GM21576 (cell line): ENCODE measurements at regions not wholly inside any gene's neighbourhood (a gene's known extent, or its start where the extent isn't known, plus 50 kb on each side); places are given as distances from the start of the nearest gene placed in this dataset.

Source experiments
- ATAC-seq: cut with Tn5 transposase; IDR thresholded peaks from one replicate; pipeline ENCODE4 v1.9.1; 2021; ENCODE audit warnings: mild to moderate bottlenecking, moderate library complexity; ENCODE audit not compliant: unreplicated experiment

- ATAC-seq = no peak
These were observed 266.8 kb downstream of the NEDD1 start for GRCh38 chr12:97173688-97174410.

- no peak for ATAC-seq
These were observed 270.4 kb downstream of the NEDD1 start for GRCh38 chr12:97177481-97177880.

GRCh38 chr12:97181571-97182265 lies 274.7 kb downstream of the NEDD1 start:
- ATAC-seq = no peak

- ATAC-seq = no peak
These were observed 275.7 kb downstream of the NEDD1 start for GRCh38 chr12:97182769-97183168.

- no peak for ATAC-seq
These were observed 277.2 kb downstream of the NEDD1 start for GRCh38 chr12:97184127-97184773.

- no peak for ATAC-seq
These were observed 277.0 kb upstream of the RMST start for GRCh38 chr12:97185567-97185966.

- ATAC-seq = no peak
These were observed 268.1 kb upstream of the RMST start for GRCh38 chr12:97194546-97194945.

GRCh38 chr12:97200181-97200580 lies 262.4 kb upstream of the RMST start:
- no peak for ATAC-seq

- no peak for ATAC-seq
These were observed 259.2 kb upstream of the RMST start for GRCh38 chr12:97203408-97203807.

- ATAC-seq = no peak
These were observed 252.6 kb upstream of the RMST start for GRCh38 chr12:97209997-97210396.

- ATAC-seq = no peak
These were observed 251.1 kb upstream of the RMST start for GRCh38 chr12:97211416-97211930.

GRCh38 chr12:97216848-97217247 lies 245.8 kb upstream of the RMST start:
- no peak for ATAC-seq

GRCh38 chr12:97222391-97222790 lies 240.2 kb upstream of the RMST start:
- ATAC-seq = no peak

- no peak for ATAC-seq
These were observed 239.2 kb upstream of the RMST start for GRCh38 chr12:97223419-97223818.

- no peak for ATAC-seq
These were observed 233.6 kb upstream of the RMST start for GRCh38 chr12:97229004-97229403.

- no peak for ATAC-seq
These were observed 227.5 kb upstream of the RMST start for GRCh38 chr12:97235102-97235501.

GRCh38 chr12:97246368-97246767 lies 216.2 kb upstream of the RMST start:
- no peak for ATAC-seq

- ATAC-seq = no peak
These were observed 212.1 kb upstream of the RMST start for GRCh38 chr12:97250483-97250882.

GRCh38 chr12:97257726-97258125 lies 204.9 kb upstream of the RMST start:
- no peak for ATAC-seq

GRCh38 chr12:97259098-97259497 lies 203.5 kb upstream of the RMST start:
- no peak for ATAC-seq

- ATAC-seq = no peak
These were observed 201.8 kb upstream of the RMST start for GRCh38 chr12:97260786-97261185.

GRCh38 chr12:97267166-97267565 lies 195.4 kb upstream of the RMST start:
- no peak for ATAC-seq
